ENCODE measurements at regions not wholly inside any gene's neighbourhood (a gene's known extent, or its start where the extent isn't known, plus 50 kb on each side); places are given as distances from the start of the nearest gene placed in this dataset.

GRCh38 chr18:26617151-26617554, 68.8 kb upstream of the KCTD1 start:
- TF ChIP-seq CTCF (IDR thresholded peaks at IDR 0.05): no peak
- TF ChIP-seq POLR2A (IDR thresholded peaks at IDR 0.05): no peak
- TF ChIP-seq POLR2AphosphoS5 (IDR thresholded peaks at IDR 0.05; ENCODE audit: insufficient read depth in 1 of 2, low read depth in 1 of 2): peak in 1 of 2 donors; percentile 29
